NCI-H2107 treated with DMSO at 0.1 percent for 48 hours (cell line): ENCODE measurements at regions not wholly inside any gene's neighbourhood (a gene's known extent, or its start where the extent isn't known, plus 50 kb on each side); places are given as distances from the start of the nearest gene placed in this dataset.
"Not testable (repeated sequence)": the region's sequence is repeated elsewhere in the genome, so short reads cannot be mapped to it uniquely, and the experiment has no call there.

Source experiments
- DNase-seq: peaks from one replicate; lab custom pipeline; 2025; ENCODE audit not compliant: unreplicated experiment; lab: John Stamatoyannopoulos, UW

DNA sequence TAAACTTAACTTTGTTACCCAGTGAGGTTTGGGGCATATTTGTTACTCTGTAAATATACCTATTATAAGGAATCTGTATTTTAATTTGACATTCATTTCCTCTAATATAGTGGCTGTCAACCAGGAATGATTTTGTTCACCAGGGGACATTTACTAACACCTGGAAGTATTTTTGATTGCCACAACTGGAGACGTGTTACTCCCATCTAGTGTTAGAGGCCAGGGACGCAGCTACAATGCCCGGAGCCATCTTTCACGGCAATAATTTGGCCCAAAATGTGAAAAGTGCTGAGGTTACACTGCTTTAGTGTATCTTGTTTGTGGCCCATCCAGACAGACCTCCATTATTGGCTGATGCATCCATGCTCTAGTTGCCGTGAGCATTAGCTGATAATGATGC is 881.3 kb upstream of the ATXN7L3B start:
- no peak for DNase-seq

DNA sequence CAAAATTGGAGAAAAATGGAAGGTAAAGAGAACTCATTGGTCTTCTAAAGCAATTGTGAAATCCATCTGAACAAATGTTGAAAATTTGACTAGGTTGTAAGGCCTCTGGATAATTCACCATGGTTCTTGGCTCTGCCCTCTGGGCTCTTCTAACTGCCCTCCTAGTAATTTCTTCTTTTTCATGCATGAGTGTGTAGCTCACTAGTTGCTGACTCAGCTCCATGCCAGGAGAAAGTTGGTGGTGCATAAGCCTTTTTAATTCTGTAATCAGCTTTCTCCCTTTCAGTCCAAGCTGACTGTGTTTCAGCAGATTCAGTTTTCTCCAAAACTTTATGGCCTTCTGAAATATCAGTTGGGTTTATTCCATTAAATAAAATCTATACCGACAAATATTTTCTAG is 877.8 kb upstream of the ATXN7L3B start:
- DNase-seq: no peak

DNA sequence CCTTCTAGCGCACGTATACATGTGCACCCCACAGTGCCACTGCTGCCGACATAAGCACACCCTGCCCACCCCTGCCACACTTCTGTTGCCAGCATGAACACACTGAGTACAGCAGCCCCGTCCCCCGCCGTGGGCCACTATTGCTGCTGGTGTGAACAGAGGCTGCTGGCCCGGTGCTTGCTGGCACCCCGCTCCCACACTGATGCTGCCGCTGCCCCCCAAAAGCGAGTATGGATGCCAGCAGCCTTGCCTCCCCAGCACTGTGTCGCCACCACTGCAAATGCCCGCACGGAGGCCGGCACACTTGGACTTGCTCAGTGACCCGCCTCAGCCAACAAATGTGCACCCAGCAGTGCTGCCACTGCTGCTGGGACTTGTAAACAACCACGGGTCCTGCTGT is 872.4 kb upstream of the ATXN7L3B start:
- DNase-seq: no peak

DNA sequence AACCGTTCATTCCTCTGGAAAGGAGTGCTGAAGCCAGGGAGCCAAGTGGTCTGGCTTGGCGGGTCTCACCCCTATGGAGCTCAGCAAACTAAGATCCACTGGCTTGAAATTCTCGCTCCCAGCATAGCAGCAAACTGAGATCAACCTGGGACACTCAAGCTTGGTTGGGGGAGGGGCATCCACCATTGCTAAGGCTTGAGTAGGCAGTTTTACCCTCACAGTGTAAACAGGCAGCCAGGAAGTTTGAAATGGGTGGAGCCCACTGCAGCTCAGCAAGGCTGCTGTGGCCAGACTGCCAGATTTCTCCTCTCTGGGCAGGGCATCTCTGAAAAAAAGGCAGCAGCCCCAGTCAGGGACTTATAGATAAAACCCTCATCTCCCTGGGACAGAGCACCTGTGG is 866.1 kb upstream of the ATXN7L3B start:
- not testable (repeated sequence) for DNase-seq

DNA sequence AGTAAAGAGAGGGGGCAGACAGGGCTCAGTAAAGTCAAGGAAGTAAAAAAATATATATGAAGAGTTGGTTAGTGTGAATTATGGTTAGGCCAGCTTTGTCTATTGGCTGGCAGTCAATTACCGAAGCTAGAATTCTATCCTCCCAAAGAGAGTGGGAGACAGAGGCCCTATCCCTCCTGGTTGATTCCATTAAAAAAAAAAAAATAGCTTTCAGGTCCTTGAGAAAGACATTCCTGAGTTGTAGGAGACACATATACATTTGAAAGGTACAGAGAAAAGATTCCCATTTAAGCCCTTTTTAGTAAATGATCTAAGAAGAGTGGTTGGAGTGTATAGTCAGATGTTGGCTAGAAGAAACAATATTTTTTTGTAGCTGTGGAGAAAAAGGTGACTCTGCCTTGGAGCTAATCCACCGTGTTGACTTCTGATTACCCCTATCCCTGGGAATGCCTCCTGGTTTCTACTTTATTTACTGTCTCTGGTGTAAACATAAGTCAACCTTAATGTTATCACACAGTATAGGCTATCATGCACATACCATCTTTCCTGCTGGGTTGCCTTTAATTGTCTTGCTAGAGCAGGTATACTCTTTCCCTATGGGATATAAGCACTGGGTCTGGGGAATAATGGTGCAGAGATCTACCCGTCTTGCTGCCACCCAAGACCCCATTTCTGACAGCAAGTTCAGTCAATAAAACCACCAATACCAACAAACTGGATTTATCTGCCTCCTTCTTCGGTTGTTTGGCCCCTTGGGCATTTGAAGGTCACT is 859.9 kb upstream of the ATXN7L3B start:
- no peak for DNase-seq

DNA sequence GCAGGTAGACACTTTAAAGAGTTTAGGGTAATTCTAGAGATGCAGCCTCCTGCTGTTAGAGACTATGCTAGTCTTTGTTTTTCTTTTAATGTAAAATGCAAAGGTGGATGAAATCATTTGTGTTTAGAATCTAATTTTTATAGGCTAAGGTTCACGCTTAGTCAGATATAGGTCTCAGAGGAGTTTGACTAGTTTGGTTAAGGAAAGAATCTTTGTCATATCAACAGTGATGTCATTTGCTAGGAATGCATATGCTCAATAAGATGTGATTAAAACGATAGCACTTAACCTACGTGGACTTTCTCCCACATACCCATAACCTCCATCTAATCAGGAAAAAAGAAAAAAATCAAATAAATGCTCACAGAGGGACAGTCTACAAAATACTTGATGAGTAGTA is 859.3 kb upstream of the ATXN7L3B start:
- no peak for DNase-seq

DNA sequence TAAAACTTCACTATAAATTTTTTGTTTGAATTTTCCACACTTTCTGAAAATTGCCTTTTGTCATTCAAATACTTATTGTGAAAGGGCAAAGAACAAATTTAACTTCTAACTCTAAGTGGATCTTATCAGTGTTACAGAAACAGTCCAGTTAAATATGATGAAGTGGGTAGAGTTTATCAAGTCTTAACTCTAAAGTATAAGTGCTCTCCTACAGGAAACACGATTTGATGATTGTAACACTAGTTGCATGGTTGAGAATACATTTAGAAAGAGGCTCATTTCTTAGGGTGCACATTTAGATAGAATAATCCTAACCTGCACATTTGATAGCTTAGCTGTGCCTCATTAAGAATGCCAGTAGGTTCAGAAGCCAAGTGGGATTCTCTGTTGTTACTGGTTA is 838.3 kb upstream of the ATXN7L3B start:
- DNase-seq: no peak

DNA sequence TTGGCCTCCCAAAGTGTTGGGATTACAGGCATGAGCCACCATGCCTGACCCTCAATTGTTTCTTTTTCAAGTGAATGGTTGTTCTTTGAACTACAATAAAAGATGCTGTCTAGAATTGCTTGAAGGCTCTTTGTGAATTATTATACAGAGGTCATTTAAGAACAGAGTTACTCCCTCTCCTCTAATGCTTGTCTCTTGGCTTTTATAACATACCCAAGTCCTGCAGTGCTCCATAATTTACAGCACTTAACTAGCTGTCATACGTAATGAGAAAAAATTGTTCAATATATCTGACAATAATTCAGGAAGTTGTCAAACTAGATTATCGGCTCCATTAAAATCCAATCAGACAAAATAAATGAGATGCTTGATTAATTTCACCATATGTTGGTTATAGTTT is 823.0 kb upstream of the ATXN7L3B start:
- DNase-seq: no peak

DNA sequence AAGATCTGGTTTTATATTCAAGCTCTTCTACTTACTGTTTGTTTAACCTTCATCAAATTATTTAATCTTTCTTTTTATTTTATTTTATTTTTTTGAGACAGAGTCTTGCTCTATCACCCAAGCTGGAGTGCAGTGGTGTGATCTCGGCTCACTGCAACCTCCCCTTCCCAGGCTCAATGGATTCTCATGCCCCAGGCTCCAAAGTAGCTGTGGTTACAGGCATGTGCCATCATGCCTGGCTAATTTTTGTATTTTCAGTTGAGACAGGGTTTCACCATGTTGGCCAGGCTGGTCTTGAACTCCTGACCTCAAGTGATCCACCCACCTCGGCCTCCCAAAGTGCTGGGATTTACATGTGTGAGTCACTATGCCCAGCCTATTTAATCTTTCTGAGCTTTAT is 821.5 kb upstream of the ATXN7L3B start:
- DNase-seq: not testable (repeated sequence)

DNA sequence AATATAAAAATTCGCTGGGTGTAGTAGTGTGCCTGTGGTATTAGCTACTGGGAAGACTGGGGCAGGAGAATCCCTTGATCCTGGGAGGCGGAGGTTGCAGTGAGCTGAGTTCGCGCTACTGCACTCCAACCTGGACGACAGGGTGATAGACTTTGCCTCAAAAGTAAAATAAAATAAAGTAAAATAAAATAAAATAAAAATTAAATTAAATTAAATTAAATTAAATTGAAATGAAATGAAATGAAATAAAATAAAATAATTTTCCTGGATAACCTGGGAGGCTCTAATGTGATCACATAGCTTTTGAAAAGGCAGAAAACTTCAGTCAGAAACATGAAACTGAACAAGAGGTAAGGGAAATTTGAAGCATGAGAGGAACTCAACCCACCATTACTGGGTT is 818.4 kb upstream of the ATXN7L3B start:
- DNase-seq: no peak

DNA sequence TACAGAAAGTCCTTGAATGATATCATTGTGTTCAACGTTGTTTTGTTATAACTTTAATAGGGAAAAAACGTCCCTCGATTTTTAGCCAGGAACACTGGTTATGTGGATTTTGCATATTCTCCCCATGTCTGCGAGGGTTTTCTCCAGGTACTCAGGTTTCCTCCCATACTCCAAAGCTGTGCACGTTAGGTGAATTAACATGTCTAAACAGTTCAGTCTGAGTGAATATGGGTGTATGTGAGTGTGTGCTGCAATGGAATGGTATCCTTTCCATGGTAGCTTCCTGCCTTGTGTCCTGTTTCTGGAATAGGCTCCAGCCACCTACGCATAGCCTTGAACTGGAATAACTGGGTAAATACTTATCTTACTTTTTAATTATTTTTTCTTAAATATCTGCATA is 810.8 kb upstream of the ATXN7L3B start:
- DNase-seq: no peak

DNA sequence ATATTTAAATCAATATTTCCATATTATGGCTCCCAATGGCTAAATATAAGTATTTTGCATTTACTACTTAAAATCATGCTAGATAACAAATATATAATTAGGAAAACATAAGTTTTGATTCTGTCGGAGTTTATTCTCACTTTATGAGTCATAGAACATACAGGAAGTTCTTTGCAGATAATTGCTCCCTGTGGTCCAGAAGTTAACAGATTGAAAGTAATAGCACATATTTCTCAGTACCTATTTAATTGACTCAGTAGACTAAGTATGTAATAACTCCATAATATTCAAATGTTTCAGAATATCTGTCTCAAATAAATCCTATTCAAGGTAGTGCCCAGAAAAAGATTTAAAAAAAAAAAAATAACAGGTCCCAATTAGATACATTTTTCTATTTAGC is 806.0 kb upstream of the ATXN7L3B start:
- DNase-seq: no peak

DNA sequence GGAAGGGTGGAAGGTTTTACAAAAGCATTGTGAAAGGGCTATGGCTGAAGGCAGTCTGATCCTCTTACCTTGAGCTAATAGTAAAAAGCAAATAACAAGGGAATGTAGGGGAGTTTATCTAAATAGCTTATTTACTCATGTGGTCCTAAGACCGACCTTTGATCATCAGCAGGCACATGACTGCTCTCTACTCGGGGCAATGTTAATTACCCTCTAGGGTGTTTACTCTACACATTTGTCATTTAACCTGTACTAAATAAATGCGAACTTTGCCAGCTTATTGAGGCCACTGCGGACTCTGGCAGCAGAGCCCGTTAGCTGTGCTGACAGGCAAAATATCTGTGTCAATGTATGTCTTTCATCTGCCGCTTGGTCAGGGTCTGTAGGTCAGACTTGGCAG is 768.3 kb upstream of the ATXN7L3B start:
- no peak for DNase-seq

DNA sequence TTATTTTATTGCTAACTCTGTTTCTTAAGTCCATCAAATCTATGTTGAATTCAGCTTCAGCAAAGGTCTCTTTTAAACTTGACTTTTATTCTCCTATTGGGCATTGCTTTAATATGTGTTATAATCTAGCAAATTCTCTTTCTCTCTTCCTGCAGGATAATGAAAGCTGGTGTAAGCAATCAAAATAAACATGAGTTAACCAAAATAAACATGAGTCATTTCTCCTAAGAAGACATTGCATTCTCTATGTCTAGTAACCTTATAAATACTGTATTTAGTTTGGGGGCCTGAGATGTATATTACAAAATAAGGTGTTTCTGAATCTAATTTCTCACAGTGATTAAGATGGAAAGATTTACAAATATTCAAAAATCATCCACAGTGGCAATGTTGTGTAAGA is 739.1 kb upstream of the ATXN7L3B start:
- no peak for DNase-seq

DNA sequence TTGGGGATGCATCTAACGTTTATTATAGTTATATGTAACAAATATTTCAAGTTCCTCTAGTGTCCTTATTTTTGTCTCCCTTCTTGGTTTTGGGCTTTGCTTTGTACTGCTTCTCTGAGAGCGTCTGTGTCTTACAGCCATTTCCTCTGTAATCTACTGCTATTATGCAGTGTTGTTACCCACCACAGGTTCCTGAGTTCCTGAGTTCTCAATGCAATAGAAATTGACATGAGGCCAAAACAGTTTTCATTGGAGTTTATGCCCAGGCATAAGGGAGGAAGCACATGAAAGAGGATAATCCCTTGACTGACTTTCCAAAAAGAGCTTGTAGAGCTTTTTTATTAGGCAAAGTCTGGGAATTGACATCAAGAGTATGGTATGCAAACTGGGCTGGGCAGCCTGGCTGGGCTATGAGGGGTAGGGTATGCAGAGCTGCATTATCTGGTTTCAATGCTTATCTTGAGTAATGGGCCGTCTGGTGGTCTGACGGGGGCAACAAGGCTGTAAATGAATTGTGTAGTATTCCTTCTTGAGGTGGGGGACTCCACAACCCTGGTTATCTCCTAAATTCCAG is 722.5 kb upstream of the ATXN7L3B start:
- no peak for DNase-seq

DNA sequence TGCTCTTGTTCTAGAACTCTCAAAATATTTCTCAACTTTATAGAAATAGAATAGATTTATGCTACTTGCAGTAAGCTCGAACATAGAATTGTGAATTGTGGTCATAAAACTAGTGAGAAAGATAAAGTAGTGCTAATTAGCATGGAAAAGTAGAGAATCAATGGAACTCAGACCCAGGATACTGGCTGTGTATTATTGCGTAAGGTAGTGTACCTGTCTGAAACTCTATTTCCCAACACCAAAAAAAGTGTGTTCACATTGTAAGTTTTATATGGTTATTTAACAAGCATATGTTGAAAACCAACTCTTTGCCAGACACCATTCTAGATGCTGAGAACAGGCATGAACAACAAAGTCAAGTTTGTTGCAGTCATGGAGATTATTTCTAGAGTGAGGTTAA is 720.5 kb upstream of the ATXN7L3B start:
- no peak for DNase-seq

DNA sequence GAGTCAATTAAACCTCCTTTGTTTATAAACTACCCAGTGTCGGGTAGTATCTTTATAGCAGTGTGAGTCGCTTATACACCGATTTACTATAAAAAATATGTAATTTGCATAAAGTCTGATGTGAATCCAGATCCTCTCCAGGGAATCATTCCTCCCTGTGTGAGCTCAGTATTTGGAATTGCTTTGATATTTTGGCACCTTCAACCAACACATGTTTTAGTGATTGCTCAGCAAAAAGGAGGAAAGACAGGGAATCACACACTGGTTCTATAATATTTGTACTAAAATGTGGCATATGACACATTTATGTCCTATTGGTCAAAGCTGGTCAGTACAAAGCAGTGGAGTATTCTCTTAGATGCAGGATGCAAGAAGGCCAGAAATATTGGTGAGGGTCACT is 703.9 kb upstream of the ATXN7L3B start:
- no peak for DNase-seq

DNA sequence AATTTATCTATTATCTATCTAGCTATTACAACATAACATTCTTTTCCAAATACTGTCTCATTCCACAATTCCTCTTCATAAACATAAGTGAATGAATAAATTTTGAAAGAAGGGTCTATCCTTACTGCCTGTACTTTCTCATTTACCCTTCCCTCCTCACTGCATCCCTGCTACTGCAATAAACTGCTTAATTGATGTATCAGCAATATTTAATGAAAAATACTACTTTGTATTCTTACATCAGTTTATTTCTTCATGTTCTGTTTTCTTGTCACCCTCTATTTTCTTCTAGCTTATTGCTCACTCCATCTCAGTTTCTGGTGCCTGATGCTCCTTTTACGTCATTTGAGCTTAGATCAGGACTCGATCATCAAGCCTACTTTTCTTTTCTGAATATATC is 695.7 kb upstream of the ATXN7L3B start:
- DNase-seq: no peak

DNA sequence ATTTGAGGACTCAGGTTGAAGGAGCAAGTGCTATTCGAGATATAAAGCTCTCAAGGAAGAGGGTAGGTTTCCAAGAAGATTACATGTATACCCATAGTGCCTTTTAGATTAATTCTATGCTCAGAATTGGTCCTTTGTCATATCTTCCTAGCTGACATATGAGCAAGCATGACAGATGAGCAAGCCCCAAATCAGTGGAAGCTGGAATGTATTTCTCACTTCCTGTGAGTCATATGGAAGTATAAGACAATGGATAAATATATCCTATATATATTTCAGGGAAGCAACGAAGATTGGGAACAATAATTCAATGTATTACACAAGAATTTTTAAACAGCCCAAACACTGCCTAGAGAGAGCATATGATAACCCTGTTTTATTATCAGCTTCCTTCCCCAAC is 674.1 kb upstream of the ATXN7L3B start:
- no peak for DNase-seq

DNA sequence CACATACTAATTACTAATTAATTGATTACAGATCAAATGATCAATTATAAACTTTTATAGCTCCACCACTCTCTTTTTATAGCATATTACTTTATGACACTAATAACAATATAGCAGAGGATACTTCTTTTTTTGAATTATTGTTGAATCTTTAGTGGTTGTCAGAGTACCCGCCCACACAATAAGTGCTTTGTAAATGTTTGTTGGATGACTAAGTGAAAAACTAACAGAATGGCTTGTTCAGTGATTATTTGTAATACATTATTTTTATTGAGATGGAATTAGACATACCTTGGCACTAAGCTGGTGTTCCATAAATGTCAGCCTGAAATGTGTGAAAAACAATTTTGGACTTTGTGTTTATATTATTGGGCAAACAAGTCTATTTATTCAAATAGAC is 670.5 kb upstream of the ATXN7L3B start:
- DNase-seq: no peak

DNA sequence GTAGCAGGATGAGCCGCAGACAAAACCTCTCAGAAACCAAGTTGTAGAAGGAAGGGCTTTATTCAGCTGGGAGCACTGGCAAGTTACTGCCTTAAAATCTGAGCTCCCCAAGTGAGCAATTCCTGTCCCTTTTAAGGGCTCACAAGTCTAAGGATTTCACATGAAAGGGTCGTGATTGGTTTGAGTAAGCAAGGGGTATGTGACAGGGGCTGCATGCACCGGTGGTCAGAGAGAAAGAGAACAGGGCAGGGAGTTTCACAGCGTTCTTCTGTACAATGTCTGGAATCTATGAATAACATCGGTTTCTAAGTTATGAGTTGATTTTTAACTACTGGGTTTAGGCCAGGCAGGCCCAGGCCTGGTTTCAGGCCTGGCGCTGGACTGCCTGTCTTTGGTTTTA is 660.3 kb upstream of the ATXN7L3B start:
- not testable (repeated sequence) for DNase-seq

DNA sequence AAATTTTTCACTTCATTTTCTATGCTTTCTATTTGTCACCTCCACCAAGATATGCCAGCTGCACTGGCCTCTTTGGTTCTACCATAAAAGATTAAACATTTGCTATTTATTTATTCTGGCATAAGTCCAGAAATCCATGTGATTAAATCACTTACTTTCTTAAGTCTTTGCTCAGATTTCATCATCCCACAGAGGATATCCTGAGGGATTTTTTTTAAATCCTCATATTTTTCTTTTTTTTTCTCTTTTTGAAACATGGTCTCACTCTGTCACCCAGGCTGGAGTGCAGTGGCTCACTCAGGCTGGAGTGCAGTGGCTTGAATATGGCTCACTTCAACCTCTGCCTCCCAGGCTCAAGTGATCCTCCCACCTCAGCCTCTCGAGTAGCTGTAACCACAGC is 645.4 kb upstream of the ATXN7L3B start:
- no peak for DNase-seq

DNA sequence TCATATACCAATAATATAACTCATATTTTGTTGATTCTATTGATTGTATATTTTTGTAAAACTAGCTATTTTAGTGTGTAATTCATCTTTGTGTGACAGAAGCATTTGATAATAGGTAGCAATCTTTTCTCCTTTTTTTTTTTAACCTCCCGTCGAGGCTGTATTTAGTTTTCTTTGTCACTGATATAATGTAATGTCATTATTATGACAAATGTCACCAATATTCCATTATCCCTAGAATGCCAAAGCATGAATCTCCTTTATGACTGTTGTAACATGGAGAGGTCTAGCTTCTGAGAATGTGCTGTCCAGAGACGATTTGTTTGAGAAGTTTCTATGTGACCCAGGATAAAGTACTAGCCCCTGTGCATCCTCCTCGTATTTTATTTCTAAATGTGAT is 639.0 kb upstream of the ATXN7L3B start:
- DNase-seq: no peak
